DND-41 (cell line): ENCODE measurements at regions not wholly inside any gene's neighbourhood (a gene's known extent, or its start where the extent isn't known, plus 50 kb on each side); places are given as distances from the start of the nearest gene placed in this dataset.
A peak's percentile ranks its signal among the peaks of the same experiment; 100 is the strongest.

Experiments used
- ATAC-seq: fragments of 200-7000 bp; cut with Tn5 transposase; 3 replicates; pipeline ENCODE4 v1.9.1; 2021; ENCODE audit warnings: low read depth; ENCODE audit not compliant: insufficient read depth
- DNase-seq: peaks from one replicate; pipeline ENCODE4 v3.0.0-alpha.2; 2020
- H2AFZ ChIP-seq: 2 replicates; pipeline ENCODE4 v1.6.0; 2012; ENCODE audit warnings: low read depth, low read length
- H3K27ac ChIP-seq: 2 replicates; pipeline ENCODE4 v1.5.1; 2012; ENCODE audit warnings: low read length, inconsistent platforms
- H3K27me3 ChIP-seq: fragments of 200-600 bp; sonication (generic); 2 replicates; pipeline ENCODE4 v1.6.0; 2012; ENCODE audit warnings: low read length, mild to moderate bottlenecking, inconsistent platforms; ENCODE audit not compliant: insufficient read depth, poor library complexity
- H3K36me3 ChIP-seq: 2 replicates; pipeline ENCODE4 v1.5.1; 2012; ENCODE audit warnings: low read length, inconsistent platforms; ENCODE audit not compliant: insufficient read depth
- H3K4me1 ChIP-seq: 2 replicates; pipeline ENCODE4 v1.5.1; 2012; ENCODE audit warnings: mild to moderate bottlenecking, low read length; ENCODE audit not compliant: insufficient read depth
- H3K4me2 ChIP-seq: 2 replicates; pipeline ENCODE4 v1.6.0; 2012; ENCODE audit warnings: mild to moderate bottlenecking, moderate library complexity, low read length, inconsistent platforms; ENCODE audit not compliant: insufficient read depth
- H3K4me3 ChIP-seq, 2 experiments: fragments of 200-600 bp in 1 of 2; shearing (Covaris generic) in 1 of 2; 2 replicates each; pipeline ENCODE4 v1.5.1; 2012 to 2016; ENCODE audit warnings: inconsistent platforms in 2 of 2, low read length in 2 of 2, mild to moderate bottlenecking in 2 of 2, low read depth in 1 of 2, moderate library complexity in 1 of 2
- H3K79me2 ChIP-seq: 2 replicates; pipeline ENCODE4 v1.6.0; 2012; ENCODE audit warnings: low read length, inconsistent platforms; ENCODE audit not compliant: insufficient read depth
- H3K9ac ChIP-seq: 2 replicates; pipeline ENCODE4 v1.6.0; 2012; ENCODE audit warnings: low read depth, mild to moderate bottlenecking, inconsistent platforms, low read length, moderate library complexity
- H3K9me3 ChIP-seq: 2 replicates; pipeline ENCODE4 v1.5.1; 2012; ENCODE audit warnings: low read length, moderate library complexity, mild to moderate bottlenecking, inconsistent platforms; ENCODE audit not compliant: insufficient read depth, severe bottlenecking
- H4K20me1 ChIP-seq: 2 replicates; pipeline ENCODE4 v1.6.0; 2012; ENCODE audit warnings: low read length; ENCODE audit not compliant: insufficient read depth
- EZH2 ChIP-seq: IDR thresholded peaks from 3 replicates; pipeline ENCODE4 v1.6.1; 2012; ENCODE audit warnings: borderline replicate concordance, low read depth, mild to moderate bottlenecking, moderate library complexity, low read length, inconsistent platforms; ENCODE audit not compliant: severe bottlenecking
- TF ChIP-seq, protein P1 (sequence below): IDR thresholded peaks from 2 replicates; pipeline ENCODE4 v1.5.1; 2012; ENCODE audit warnings: borderline replicate concordance, low read length, moderate library complexity, mild to moderate bottlenecking; ENCODE audit not compliant: poor library complexity, severe bottlenecking; ENCODE audit errors: extremely low read depth

DNA sequence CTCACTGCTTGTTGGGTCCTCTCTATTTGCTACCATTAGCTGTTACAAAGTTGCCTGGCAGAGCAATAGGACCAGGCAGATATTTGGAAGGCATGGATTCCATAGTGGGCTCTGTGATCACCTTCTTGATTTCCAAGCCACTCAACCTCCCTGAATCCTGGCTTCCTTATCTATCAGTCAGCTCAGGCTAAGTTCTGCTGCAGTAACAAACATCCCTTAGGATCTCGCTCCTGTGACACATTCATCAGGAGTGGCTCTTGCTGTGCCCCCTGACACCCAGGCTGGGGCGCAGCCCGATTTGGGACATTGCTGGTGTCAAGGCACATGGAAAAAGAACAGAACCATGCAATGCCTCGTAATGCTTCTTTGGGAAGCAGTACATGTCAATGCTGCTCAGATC is 503.9 kb downstream of the TBC1D22A start:
- Histone ChIP-seq H3K27ac (no peak overlapping the region), H3K36me3 (no peaks in the 10 kb centered on the region), H2AFZ (no peak overlapping the region), H3K79me2 (no peaks in the 10 kb centered on the region), H4K20me1 (no peaks in the 10 kb centered on the region), H3K9ac (no peak overlapping the region), H3K27me3 (no peaks in the 10 kb centered on the region), H3K9me3 (no peaks in the 10 kb centered on the region), H3K4me2 (no peak overlapping the region), H3K4me1 (no peaks in the 10 kb centered on the region), H3K4me3 (no peak overlapping the region)
- DNase-seq (no peak), ATAC-seq (no peak)
- no peak for TF ChIP-seq EZH2
- TF ChIP-seq, protein P1, sequence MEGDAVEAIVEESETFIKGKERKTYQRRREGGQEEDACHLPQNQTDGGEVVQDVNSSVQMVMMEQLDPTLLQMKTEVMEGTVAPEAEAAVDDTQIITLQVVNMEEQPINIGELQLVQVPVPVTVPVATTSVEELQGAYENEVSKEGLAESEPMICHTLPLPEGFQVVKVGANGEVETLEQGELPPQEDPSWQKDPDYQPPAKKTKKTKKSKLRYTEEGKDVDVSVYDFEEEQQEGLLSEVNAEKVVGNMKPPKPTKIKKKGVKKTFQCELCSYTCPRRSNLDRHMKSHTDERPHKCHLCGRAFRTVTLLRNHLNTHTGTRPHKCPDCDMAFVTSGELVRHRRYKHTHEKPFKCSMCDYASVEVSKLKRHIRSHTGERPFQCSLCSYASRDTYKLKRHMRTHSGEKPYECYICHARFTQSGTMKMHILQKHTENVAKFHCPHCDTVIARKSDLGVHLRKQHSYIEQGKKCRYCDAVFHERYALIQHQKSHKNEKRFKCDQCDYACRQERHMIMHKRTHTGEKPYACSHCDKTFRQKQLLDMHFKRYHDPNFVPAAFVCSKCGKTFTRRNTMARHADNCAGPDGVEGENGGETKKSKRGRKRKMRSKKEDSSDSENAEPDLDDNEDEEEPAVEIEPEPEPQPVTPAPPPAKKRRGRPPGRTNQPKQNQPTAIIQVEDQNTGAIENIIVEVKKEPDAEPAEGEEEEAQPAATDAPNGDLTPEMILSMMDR = no peak

DNA sequence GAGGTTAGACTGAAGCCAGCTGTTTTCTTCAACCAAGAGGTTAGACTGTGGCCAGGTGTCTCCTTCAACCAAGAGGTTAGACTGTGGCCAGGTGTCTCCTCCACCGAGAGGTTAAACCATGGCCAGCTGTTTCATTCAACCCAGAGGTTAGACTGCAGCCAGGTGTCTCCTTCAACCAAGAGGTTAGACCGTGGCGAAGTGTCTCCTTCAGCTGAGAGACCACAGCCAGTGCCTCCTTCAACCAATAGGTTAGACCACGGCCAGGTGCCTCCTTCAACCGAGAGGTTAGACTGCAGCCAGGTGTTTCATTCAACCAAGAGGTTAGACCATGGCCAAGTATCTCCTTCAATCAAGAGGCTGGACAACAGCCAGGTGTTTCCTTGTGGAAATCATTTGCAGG is 498.1 kb downstream of the TBC1D22A start:
- DNase-seq = no peak
- Histone ChIP-seq H3K4me1 (no peaks in the 10 kb centered on the region), H3K4me3 (no peak overlapping the region), H2AFZ (no peak overlapping the region), H3K79me2 (no peaks in the 10 kb centered on the region), H3K27ac (no peak overlapping the region), H3K9me3 (no peaks in the 10 kb centered on the region), H3K9ac (no peak overlapping the region), H3K27me3 (no peaks in the 10 kb centered on the region), H4K20me1 (no peaks in the 10 kb centered on the region), H3K4me2 (no peak overlapping the region), H3K36me3 (no peaks in the 10 kb centered on the region)
- TF ChIP-seq, protein P1 = no peak
- no peak for TF ChIP-seq EZH2
- ATAC-seq = no peak

DNA sequence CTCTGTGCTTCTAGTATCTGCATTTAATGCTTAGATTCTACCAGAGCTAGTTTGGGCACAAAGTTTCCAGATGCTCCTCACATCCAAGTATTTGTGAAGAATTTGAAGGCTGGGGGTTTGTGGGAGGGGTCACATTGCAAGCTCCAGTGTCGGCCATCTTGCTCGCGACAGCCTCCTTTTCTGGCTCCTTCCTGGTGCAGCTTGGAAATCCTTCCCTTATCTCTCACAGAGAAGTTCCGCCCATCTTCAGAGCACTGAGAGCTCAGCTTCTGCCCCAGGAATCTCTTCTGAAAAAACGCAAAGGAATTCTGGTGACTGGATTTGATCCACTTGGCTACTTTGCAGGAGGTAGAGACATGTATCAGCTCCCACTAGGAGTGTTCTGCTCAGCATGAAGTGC is 497.5 kb downstream of the TBC1D22A start:
- Histone ChIP-seq H3K4me1 (no peaks in the 10 kb centered on the region), H3K27ac (no peak overlapping the region), H4K20me1 (no peaks in the 10 kb centered on the region), H3K4me2 (no peak overlapping the region), H2AFZ (0 out of 2 replicates have a peak overlapping the region, but pooled peaks have one; percentile 14), H3K9ac (no peak overlapping the region), H3K9me3 (no peaks in the 10 kb centered on the region), H3K27me3 (no peaks in the 10 kb centered on the region), H3K36me3 (no peaks in the 10 kb centered on the region), H3K79me2 (no peaks in the 10 kb centered on the region), H3K4me3 (no peak overlapping the region)
- ATAC-seq (no peak), DNase-seq (no peak)
- TF ChIP-seq EZH2 = no peak
- TF ChIP-seq, protein P1 = no peak

DNA sequence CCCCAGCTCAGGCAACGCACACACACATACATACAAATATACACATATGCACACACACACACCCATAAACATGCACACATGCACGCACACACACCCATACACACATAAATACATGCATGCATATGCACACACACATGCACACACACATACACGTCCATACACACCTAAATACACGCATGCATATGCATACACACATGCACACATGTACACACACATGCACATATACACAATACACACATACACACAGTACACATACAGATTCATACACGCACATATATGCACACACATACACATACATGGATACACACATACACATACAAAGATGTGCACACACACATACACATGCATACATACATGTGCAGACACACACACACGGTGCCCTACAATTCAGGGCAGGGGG is 496.6 kb downstream of the TBC1D22A start:
- Histone ChIP-seq H3K27ac (no peak overlapping the region), H3K4me2 (no peak overlapping the region), H4K20me1 (no peaks in the 10 kb centered on the region), H3K4me3 (no peak overlapping the region), H3K79me2 (no peaks in the 10 kb centered on the region), H3K9ac (no peak overlapping the region), H2AFZ (no peak overlapping the region), H3K36me3 (no peaks in the 10 kb centered on the region), H3K9me3 (no peaks in the 10 kb centered on the region), H3K27me3 (no peaks in the 10 kb centered on the region), H3K4me1 (no peaks in the 10 kb centered on the region)
- TF ChIP-seq, protein P1 = no peak
- no peak for TF ChIP-seq EZH2
- ATAC-seq = no peak
- no peak for DNase-seq
